Stomach (tissue), 8 donors: ENCODE measurements at regions not wholly inside any gene's neighbourhood (a gene's known extent, or its start where the extent isn't known, plus 50 kb on each side); places are given as distances from the start of the nearest gene placed in this dataset.
"Not testable (repeated sequence)": the region's sequence is repeated elsewhere in the genome, so short reads cannot be mapped to it uniquely, and the experiment has no call there.

Experiments
- DNase-seq, 2 donors: peaks; one replicate each; pipeline versions ENCODE4 v3.0.0 to v3.0.0-alpha.2; 2013 to 2019
- H3K27ac ChIP-seq, 5 donors: fragments of 200-600 bp in 4 of 5; sonication (generic) in 4 of 5; one replicate each; pipeline ENCODE4 v1.5.1; 2013 to 2019; ENCODE audit warnings: mild to moderate bottlenecking in 1 of 5, moderate library complexity in 1 of 5
- H3K27me3 ChIP-seq, 3 donors: fragments of 200-600 bp; sonication (generic); one replicate each; pipeline ENCODE4 v1.5.1; 2017 to 2019; ENCODE audit warnings: mixed run types in 1 of 3
- H3K36me3 ChIP-seq, 4 donors: fragments of 200-600 bp; sonication (generic); 1 replicate in 3 of 4; 2 replicates in 1 of 4; pipeline ENCODE4 v1.5.1; 2016 to 2019
- H3K4me1 ChIP-seq, 4 donors: fragments of 200-600 bp; sonication (generic); one replicate each; pipeline ENCODE4 v1.5.1; 2016 to 2019
- H3K4me3 ChIP-seq, 4 donors: fragments of 200-600 bp; sonication (generic) in 3 of 4; one replicate each; pipeline ENCODE4 v1.5.1; 2016 to 2019; ENCODE audit warnings: mild to moderate bottlenecking in 1 of 4
- H3K9me3 ChIP-seq, 4 donors: fragments of 200-600 bp; sonication (generic); one replicate each; pipeline ENCODE4 v1.5.1; 2016 to 2019
- EP300 ChIP-seq: sonication (generic); formaldehyde crosslinking; IDR thresholded peaks from one replicate; pipeline ENCODE4 v1.6.1; 2017; ENCODE audit warnings: antibody characterized with exemption
- POLR2A ChIP-seq, 4 donors: fragments of 450-650 bp; IDR thresholded peaks; one replicate each; pipeline ENCODE4 v1.6.1; 2016; ENCODE audit warnings: antibody characterized with exemption in 4 of 4, control low read depth in 2 of 4, mild to moderate bottlenecking in 1 of 4, moderate library complexity in 1 of 4
- POLR2AphosphoS5 ChIP-seq, 3 donors: sonication (generic); formaldehyde crosslinking; IDR thresholded peaks; one replicate each; pipeline ENCODE4 v1.6.1; 2016; ENCODE audit warnings: antibody characterized with exemption in 3 of 3
- WGBS, 5 donors: extraction: QIAGEN DNeasy Blood & Tissue Kit in 3 of 5; methylation state at CpG; one replicate each; pipeline versions ENCODE4 v1.1.5 to v1.1.7; 2013 to 2018; 5-methylcytosine and 5-hydroxymethylcytosine counted together
- intact Hi-C: fragments of 100-400 bp; cut with DNase I; formaldehyde crosslinking; loops from one replicate; pipeline ENCODE4 v1.15.1; 2023; ENCODE audit warnings: low total_unique reads
- TF ChIP-seq, protein P1 (sequence below), 7 experiments: fragments of 450-650 bp in 4 of 7; fragments of 200-600 bp in 3 of 7; sonication (generic) in 3 of 7; IDR thresholded peaks; one replicate each; pipeline ENCODE4 v1.5.1; 2016 to 2019; ENCODE audit warnings: antibody characterized with exemption in 7 of 7, control low read depth in 2 of 7, mild to moderate bottlenecking in 1 of 7
- donor health status: healthy with polysubstance abuse.
- donor health status: Bipolar disorder and iron deficiency.
- donor health status: healthy.

DNA sequence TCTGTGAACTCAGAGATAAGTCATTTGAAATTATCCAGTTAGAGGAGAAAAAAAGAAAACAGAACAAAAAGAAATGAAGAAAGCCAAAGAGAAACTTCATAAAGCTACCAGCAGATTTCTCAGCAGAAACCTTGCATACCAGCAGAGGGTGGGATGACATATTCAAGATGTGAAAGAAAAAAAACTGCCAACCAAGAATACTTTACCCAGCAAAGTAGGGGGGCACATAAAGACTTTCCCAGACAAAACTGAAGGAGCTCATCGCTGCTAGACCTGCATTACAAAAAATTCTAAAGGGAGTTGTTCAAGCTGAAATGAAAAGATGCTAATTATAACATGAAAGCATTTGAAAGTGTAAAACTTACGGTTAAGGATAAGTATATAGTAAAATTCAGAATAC, 246.3 kb downstream of the FNDC1 start:
- H3K27me3 ChIP-seq, result no peaks in the 10 kb centered on the region
- no peak for DNase-seq
- TF ChIP-seq POLR2AphosphoS5 (IDR thresholded peaks at IDR 0.05), result no peak
- TF ChIP-seq, protein P1, sequence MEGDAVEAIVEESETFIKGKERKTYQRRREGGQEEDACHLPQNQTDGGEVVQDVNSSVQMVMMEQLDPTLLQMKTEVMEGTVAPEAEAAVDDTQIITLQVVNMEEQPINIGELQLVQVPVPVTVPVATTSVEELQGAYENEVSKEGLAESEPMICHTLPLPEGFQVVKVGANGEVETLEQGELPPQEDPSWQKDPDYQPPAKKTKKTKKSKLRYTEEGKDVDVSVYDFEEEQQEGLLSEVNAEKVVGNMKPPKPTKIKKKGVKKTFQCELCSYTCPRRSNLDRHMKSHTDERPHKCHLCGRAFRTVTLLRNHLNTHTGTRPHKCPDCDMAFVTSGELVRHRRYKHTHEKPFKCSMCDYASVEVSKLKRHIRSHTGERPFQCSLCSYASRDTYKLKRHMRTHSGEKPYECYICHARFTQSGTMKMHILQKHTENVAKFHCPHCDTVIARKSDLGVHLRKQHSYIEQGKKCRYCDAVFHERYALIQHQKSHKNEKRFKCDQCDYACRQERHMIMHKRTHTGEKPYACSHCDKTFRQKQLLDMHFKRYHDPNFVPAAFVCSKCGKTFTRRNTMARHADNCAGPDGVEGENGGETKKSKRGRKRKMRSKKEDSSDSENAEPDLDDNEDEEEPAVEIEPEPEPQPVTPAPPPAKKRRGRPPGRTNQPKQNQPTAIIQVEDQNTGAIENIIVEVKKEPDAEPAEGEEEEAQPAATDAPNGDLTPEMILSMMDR (IDR thresholded peaks at IDR 0.05), result no peak
- TF ChIP-seq POLR2A (IDR thresholded peaks at IDR 0.05), result no peak
- no peak for TF ChIP-seq EP300
- no peaks in the 10 kb centered on the region for H3K36me3 ChIP-seq
- intact Hi-C loops, result no loop called here
- WGBS, 5 donors, result 66 to 88% (median 87%) methylated on average over 2 of the region's 2 CpGs
- H3K4me1 ChIP-seq, result no peaks in the 10 kb centered on the region
- H3K4me3 ChIP-seq, result no peak overlapping the region
- H3K27ac ChIP-seq, result no peak overlapping the region
- peaks cover 0 to 31% (median 23%) of the 10 kb centered on the region in 4 donors for H3K9me3 ChIP-seq

DNA sequence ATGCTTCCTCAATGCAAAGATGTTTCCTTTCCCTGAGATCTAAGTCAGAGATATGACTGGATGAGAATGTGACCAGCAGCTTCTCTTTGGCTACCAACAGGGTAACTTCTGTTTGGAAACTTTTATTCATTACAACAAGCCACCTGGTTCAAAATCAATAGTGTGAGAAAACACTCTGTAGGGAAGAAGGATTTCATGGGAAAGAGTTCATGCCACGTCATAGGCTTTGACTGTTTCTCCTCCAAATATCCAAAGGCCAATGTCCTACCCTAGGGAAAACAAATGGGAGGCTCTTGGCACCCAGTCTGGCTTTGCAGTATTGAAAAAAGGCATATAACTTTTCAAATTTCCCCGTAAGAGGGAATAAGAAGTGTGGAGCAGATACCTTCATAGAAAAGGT, 245.5 kb downstream of the FNDC1 start:
- TF ChIP-seq POLR2A (IDR thresholded peaks at IDR 0.05) (no peak), EP300 (no peak), POLR2AphosphoS5 (IDR thresholded peaks at IDR 0.05) (no peak)
- TF ChIP-seq, protein P1 (IDR thresholded peaks at IDR 0.05), result no peak
- H3K36me3 ChIP-seq, result no peaks in the 10 kb centered on the region
- no peak overlapping the region for H3K27ac ChIP-seq
- H3K4me1 ChIP-seq, result no peaks in the 10 kb centered on the region
- intact Hi-C loops, result no loop called here
- no peak overlapping the region for H3K4me3 ChIP-seq
- H3K27me3 ChIP-seq, result no peaks in the 10 kb centered on the region
- 63 to 84% (median 77%) methylated on average over 2 of the region's 2 CpGs for WGBS, 5 donors
- peaks cover 0 to 39% (median 23%) of the 10 kb centered on the region in 4 donors for H3K9me3 ChIP-seq
- no peak for DNase-seq

DNA sequence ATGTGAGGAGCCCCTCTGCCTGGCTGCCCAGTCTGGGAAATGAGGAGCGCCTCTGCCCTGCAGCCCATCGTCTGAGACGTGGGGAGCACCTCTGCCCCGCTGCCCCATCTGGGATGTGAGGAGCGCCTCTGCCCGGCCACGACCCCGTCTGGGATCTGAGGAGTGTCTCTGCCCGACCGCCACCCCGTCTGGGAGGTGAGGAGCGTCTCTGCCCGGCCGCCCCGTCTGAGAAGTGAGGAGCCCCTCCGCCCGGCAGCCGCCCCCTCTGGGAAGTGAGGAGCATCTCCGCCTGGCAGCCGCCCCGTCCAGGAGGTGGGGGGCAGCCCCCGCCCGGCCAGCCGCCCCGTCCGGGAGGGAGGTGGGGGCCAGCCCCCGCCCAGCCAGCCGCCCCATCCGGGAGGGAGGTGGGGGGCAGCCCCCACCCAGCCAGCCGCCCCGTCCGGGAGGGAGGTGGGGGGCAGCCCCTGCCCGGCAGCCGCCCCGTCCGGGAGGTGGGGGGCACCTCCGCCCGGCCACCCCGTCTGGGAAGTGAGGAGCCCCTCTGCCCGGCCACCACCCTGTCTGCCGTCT, 238.1 kb downstream of the FNDC1 start:
- DNase-seq, H3K36me3 ChIP-seq, H3K4me3 ChIP-seq, H3K9me3 ChIP-seq, H3K27ac ChIP-seq, H3K4me1 ChIP-seq, intact Hi-C loops, H3K27me3 ChIP-seq: not testable (repeated sequence)
- WGBS, 5 donors, result 92 to 96% (median 95%) methylated on average over 4 to 41 of the region's 41 CpGs

DNA sequence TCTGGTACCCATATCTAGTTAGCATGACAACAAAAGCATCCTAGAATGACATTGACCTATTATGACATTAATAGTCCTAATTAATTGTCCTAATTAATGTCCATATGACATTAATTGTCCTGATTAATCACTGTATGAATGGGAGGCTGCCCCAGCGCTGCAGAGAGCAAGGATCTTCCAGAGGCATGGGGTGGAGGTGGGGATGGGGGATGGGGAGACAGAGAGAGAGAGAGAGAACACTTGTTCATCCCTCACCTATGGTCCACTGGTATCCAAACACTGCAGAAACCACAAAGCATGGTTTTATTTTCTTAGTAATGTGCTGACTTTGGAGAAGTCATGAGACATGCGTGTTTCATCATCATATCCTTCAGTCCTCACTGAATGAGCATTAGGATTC, 235.1 kb downstream of the FNDC1 start:
- no peak for DNase-seq
- H3K36me3 ChIP-seq, result no peaks in the 10 kb centered on the region
- H3K4me3 ChIP-seq, result no peak overlapping the region
- peaks cover 0 to 6% (median 0%) of the 10 kb centered on the region in 3 donors for H3K27me3 ChIP-seq
- no peak overlapping the region for H3K27ac ChIP-seq
- no peaks in the 10 kb centered on the region for H3K9me3 ChIP-seq
- TF ChIP-seq EP300 (no peak), POLR2A (IDR thresholded peaks at IDR 0.05) (no peak), POLR2AphosphoS5 (IDR thresholded peaks at IDR 0.05) (no peak)
- TF ChIP-seq, protein P1 (IDR thresholded peaks at IDR 0.05), result no peak
- intact Hi-C loops, result no loop called here
- WGBS, 5 donors, result 79 to 89% (median 81%) methylated on average over 2 of the region's 2 CpGs
- H3K4me1 ChIP-seq, result no peaks in the 10 kb centered on the region

DNA sequence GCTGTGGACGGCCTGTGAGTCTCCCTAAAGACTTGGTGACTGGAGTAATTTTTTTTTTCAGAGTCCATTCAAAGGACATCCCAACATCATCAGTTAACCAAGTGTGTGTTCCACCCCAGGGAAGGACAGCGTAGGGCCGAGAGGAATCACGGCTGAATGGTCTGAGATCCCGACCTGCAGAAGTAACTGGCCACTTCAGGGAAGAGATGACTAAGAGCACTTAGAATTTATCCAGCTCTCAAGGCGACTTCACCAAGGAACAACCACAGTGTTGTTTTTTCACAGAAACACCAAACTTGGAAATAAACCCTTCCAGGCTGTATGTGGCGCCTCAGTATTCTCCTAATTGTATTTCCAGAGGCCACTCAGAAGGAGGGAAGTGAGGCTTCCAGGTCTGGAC, 231.6 kb downstream of the FNDC1 start:
- no peak overlapping the region for H3K27ac ChIP-seq
- no peak overlapping the region for H3K4me3 ChIP-seq
- no peaks in the 10 kb centered on the region for H3K4me1 ChIP-seq
- H3K36me3 ChIP-seq, result no peaks in the 10 kb centered on the region
- TF ChIP-seq POLR2A (IDR thresholded peaks at IDR 0.05) (no peak), POLR2AphosphoS5 (IDR thresholded peaks at IDR 0.05) (no peak), EP300 (no peak)
- DNase-seq, result no peak
- 85 to 89% (median 87%) methylated on average over 7 of the region's 7 CpGs for WGBS, 5 donors
- no peaks in the 10 kb centered on the region for H3K9me3 ChIP-seq
- H3K27me3 ChIP-seq, result peaks cover 0 to 6% (median 0%) of the 10 kb centered on the region in 3 donors
- intact Hi-C loops, result no loop called here
